ENCODE measurements at regions not wholly inside any gene's neighbourhood (a gene's known extent, or its start where the extent isn't known, plus 50 kb on each side); places are given as distances from the start of the nearest gene placed in this dataset.

- TF ChIP-seq, protein P1, sequence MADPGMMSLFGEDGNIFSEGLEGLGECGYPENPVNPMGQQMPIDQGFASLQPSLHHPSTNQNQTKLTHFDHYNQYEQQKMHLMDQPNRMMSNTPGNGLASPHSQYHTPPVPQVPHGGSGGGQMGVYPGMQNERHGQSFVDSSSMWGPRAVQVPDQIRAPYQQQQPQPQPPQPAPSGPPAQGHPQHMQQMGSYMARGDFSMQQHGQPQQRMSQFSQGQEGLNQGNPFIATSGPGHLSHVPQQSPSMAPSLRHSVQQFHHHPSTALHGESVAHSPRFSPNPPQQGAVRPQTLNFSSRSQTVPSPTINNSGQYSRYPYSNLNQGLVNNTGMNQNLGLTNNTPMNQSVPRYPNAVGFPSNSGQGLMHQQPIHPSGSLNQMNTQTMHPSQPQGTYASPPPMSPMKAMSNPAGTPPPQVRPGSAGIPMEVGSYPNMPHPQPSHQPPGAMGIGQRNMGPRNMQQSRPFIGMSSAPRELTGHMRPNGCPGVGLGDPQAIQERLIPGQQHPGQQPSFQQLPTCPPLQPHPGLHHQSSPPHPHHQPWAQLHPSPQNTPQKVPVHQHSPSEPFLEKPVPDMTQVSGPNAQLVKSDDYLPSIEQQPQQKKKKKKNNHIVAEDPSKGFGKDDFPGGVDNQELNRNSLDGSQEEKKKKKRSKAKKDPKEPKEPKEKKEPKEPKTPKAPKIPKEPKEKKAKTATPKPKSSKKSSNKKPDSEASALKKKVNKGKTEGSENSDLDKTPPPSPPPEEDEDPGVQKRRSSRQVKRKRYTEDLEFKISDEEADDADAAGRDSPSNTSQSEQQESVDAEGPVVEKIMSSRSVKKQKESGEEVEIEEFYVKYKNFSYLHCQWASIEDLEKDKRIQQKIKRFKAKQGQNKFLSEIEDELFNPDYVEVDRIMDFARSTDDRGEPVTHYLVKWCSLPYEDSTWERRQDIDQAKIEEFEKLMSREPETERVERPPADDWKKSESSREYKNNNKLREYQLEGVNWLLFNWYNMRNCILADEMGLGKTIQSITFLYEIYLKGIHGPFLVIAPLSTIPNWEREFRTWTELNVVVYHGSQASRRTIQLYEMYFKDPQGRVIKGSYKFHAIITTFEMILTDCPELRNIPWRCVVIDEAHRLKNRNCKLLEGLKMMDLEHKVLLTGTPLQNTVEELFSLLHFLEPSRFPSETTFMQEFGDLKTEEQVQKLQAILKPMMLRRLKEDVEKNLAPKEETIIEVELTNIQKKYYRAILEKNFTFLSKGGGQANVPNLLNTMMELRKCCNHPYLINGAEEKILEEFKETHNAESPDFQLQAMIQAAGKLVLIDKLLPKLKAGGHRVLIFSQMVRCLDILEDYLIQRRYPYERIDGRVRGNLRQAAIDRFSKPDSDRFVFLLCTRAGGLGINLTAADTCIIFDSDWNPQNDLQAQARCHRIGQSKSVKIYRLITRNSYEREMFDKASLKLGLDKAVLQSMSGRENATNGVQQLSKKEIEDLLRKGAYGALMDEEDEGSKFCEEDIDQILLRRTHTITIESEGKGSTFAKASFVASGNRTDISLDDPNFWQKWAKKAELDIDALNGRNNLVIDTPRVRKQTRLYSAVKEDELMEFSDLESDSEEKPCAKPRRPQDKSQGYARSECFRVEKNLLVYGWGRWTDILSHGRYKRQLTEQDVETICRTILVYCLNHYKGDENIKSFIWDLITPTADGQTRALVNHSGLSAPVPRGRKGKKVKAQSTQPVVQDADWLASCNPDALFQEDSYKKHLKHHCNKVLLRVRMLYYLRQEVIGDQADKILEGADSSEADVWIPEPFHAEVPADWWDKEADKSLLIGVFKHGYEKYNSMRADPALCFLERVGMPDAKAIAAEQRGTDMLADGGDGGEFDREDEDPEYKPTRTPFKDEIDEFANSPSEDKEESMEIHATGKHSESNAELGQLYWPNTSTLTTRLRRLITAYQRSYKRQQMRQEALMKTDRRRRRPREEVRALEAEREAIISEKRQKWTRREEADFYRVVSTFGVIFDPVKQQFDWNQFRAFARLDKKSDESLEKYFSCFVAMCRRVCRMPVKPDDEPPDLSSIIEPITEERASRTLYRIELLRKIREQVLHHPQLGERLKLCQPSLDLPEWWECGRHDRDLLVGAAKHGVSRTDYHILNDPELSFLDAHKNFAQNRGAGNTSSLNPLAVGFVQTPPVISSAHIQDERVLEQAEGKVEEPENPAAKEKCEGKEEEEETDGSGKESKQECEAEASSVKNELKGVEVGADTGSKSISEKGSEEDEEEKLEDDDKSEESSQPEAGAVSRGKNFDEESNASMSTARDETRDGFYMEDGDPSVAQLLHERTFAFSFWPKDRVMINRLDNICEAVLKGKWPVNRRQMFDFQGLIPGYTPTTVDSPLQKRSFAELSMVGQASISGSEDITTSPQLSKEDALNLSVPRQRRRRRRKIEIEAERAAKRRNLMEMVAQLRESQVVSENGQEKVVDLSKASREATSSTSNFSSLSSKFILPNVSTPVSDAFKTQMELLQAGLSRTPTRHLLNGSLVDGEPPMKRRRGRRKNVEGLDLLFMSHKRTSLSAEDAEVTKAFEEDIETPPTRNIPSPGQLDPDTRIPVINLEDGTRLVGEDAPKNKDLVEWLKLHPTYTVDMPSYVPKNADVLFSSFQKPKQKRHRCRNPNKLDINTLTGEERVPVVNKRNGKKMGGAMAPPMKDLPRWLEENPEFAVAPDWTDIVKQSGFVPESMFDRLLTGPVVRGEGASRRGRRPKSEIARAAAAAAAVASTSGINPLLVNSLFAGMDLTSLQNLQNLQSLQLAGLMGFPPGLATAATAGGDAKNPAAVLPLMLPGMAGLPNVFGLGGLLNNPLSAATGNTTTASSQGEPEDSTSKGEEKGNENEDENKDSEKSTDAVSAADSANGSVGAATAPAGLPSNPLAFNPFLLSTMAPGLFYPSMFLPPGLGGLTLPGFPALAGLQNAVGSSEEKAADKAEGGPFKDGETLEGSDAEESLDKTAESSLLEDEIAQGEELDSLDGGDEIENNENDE (IDR thresholded peaks at IDR 0.05; ENCODE audit: insufficient replicate concordance, low read length) = no peak
- TF ChIP-seq, protein P2, sequence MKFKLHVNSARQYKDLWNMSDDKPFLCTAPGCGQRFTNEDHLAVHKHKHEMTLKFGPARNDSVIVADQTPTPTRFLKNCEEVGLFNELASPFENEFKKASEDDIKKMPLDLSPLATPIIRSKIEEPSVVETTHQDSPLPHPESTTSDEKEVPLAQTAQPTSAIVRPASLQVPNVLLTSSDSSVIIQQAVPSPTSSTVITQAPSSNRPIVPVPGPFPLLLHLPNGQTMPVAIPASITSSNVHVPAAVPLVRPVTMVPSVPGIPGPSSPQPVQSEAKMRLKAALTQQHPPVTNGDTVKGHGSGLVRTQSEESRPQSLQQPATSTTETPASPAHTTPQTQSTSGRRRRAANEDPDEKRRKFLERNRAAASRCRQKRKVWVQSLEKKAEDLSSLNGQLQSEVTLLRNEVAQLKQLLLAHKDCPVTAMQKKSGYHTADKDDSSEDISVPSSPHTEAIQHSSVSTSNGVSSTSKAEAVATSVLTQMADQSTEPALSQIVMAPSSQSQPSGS (IDR thresholded peaks at IDR 0.05; ENCODE audit: low read length) = no peak
- TF ChIP-seq CBX8 (IDR thresholded peaks at IDR 0.05; ENCODE audit: borderline replicate concordance, low read depth, low read length) = no peak
- TF ChIP-seq EP300 (IDR thresholded peaks at IDR 0.05; ENCODE audit: borderline replicate concordance in 1 of 2, low read depth in 2 of 2, low read length in 2 of 2) = no peak
- no peak for TF ChIP-seq SRF (IDR thresholded peaks at IDR 0.05; ENCODE audit: low read depth, low read length)
- no peak for TF ChIP-seq EGR1 (IDR thresholded peaks at IDR 0.05; ENCODE audit: borderline replicate concordance, low read depth, low read length)
- no peak for TF ChIP-seq CTBP2 (IDR thresholded peaks at IDR 0.05; ENCODE audit: borderline replicate concordance, insufficient read depth, insufficient read length, low read length)
- TF ChIP-seq CEBPB (IDR thresholded peaks at IDR 0.05; ENCODE audit: low read depth, low read length) = no peak
- no peak for TF ChIP-seq HDAC2 (IDR thresholded peaks at IDR 0.05; ENCODE audit: borderline replicate concordance in 1 of 2, low read depth in 2 of 2, low read length in 2 of 2)
- no peak for TF ChIP-seq CHD2 (IDR thresholded peaks at IDR 0.05; ENCODE audit: low read length)
These were observed 129.0 kb upstream of the COPS8 start (continued) for GRCh38 chr2:236956641-236957040.

Data from H1 (cell line).